GM23338 (cell line): ENCODE measurements at regions not wholly inside any gene's neighbourhood (a gene's known extent, or its start where the extent isn't known, plus 50 kb on each side); places are given as distances from the start of the nearest gene placed in this dataset.

ENCODE experiments used
- CREB1 ChIP-seq: fragments of 250-450 bp; sonication (Bioruptor Pico); IDR thresholded peaks from 2 replicates; pipeline ENCODE4 v1.5.0; 2020; ENCODE audit warnings: low read depth, mild to moderate bottlenecking, moderate library complexity
- CTCF ChIP-seq, 2 experiments: fragments of 200-600 bp in 1 of 2; sonication (generic) in 1 of 2; conservative IDR thresholded peaks; 2 replicates each; pipeline versions ENCODE4 v1.5.1 to v1.6.1; 2016 to 2017; ENCODE audit warnings: antibody characterized with exemption in 2 of 2, low read depth in 2 of 2, mild to moderate bottlenecking in 2 of 2, moderate library complexity in 1 of 2
- ETS1 ChIP-seq: IDR thresholded peaks from 2 replicates; pipeline ENCODE4 v1.6.1; 2016; ENCODE audit warnings: antibody characterized with exemption
- EZH2 ChIP-seq: fragments of 200-600 bp; sonication (generic); IDR thresholded peaks from one replicate; pipeline ENCODE4 v1.8.0; 2017; ENCODE audit warnings: antibody characterized with exemption, mild to moderate bottlenecking, low read depth; ENCODE audit not compliant: unreplicated experiment
- EZH2phosphoT487 ChIP-seq: fragments of 200-600 bp; sonication (generic); IDR thresholded peaks from one replicate; pipeline ENCODE4 v1.8.1; 2018; ENCODE audit warnings: antibody characterized with exemption; ENCODE audit not compliant: unreplicated experiment
- JUNB ChIP-seq: IDR thresholded peaks from one replicate; pipeline ENCODE4 v1.6.1; 2016; ENCODE audit warnings: antibody characterized with exemption; ENCODE audit not compliant: unreplicated experiment
- NANOG ChIP-seq: IDR thresholded peaks from 2 replicates; pipeline ENCODE4 v1.6.1; 2016; ENCODE audit warnings: antibody characterized with exemption, borderline replicate concordance
- POLR2AphosphoS5 ChIP-seq: IDR thresholded peaks from 2 replicates; pipeline ENCODE4 v1.6.1; 2016; ENCODE audit warnings: antibody characterized with exemption, low read depth
- REST ChIP-seq: IDR thresholded peaks from one replicate; pipeline ENCODE4 v1.6.1; 2018; ENCODE audit warnings: antibody characterized with exemption; ENCODE audit not compliant: unreplicated experiment
- STAT1 ChIP-seq: IDR thresholded peaks from one replicate; pipeline ENCODE4 v1.6.1; 2016; ENCODE audit warnings: antibody characterized with exemption; ENCODE audit not compliant: unreplicated experiment
- ZNF114 ChIP-seq: fragments of 250-450 bp; sonication (Bioruptor Pico); IDR thresholded peaks from 2 replicates; pipeline ENCODE4 v1.5.0; 2020; ENCODE audit warnings: mild to moderate bottlenecking, moderate library complexity
- ZNF331 ChIP-seq: fragments of 250-450 bp; sonication (Bioruptor Pico); IDR thresholded peaks from 2 replicates; pipeline ENCODE4 v1.5.0; 2020; ENCODE audit warnings: low read depth, mild to moderate bottlenecking, moderate library complexity

GRCh38 chr11:112902361-112903011, 58.7 kb upstream of the NCAM1 start:
- TF ChIP-seq EZH2phosphoT487 (no peak), EZH2 (no peak), CTCF (conservative IDR thresholded peaks at IDR 0.05; ENCODE audit: low read depth in 2 of 2) (no peak), REST (no peak), POLR2AphosphoS5 (no peak), JUNB (no peak), CREB1 (CRISPR knock-in tag) (no peak), STAT1 (no peak), NANOG (no peak), ZNF331 (no peak), ETS1 (no peak), ZNF114 (CRISPR knock-in tag) (no peak)
